H1 (cell line): ENCODE measurements at regions not wholly inside any gene's neighbourhood (a gene's known extent, or its start where the extent isn't known, plus 50 kb on each side); places are given as distances from the start of the nearest gene placed in this dataset.

Experiments used
- CTCF ChIA-PET: fragments of 300-600 bp; sonication (Branson Sonifier 250); formaldehyde crosslinking; loops from one replicate; lab custom pipeline; 2021; ENCODE audit not compliant: partially characterized antibody; lab: Charles Lee
- POLR2A ChIA-PET: fragments of 300-600 bp; sonication (Branson Sonifier 250); formaldehyde crosslinking; loops from one replicate; lab custom pipeline; 2021; ENCODE audit warnings: inconsistent platforms; ENCODE audit not compliant: partially characterized antibody; lab: Charles Lee
- DNase-seq, 2 experiments: peaks; one replicate each; pipeline versions ENCODE4 v3.0.0 to v3.0.0-alpha.2; 2010 to 2022; ENCODE audit warnings: low spot score in 2 of 2, low read depth in 1 of 2, mixed read lengths in 1 of 2
- FAIRE-seq: peaks from 2 replicates; lab custom pipeline; 2011; peaks lifted over from hg19 to GRCh38; lab: Jason Lieb, UNC
- H2AFZ ChIP-seq: 2 replicates; pipeline ENCODE4 v1.8.1; 2012; ENCODE audit warnings: low read length, inconsistent platforms
- H2AK5ac ChIP-seq: 2 replicates; pipeline ENCODE4 v1.6.1; 2013; ENCODE audit warnings: low read depth, low read length
- H2BK120ac ChIP-seq: replicated peaks from 2 replicates; pipeline ENCODE3; 2013; ENCODE audit warnings: low read depth, low read length, inconsistent platforms
- H2BK12ac ChIP-seq: 2 replicates; pipeline ENCODE4 v1.6.1; 2013; ENCODE audit warnings: low read depth, low read length
- H2BK15ac ChIP-seq: 2 replicates; pipeline ENCODE4 v1.6.1; 2013; ENCODE audit warnings: low read length
- H2BK20ac ChIP-seq: 2 replicates; pipeline ENCODE4 v1.6.1; 2013; ENCODE audit warnings: low read length
- H2BK5ac ChIP-seq: 2 replicates; pipeline ENCODE4 v1.6.1; 2013; ENCODE audit warnings: low read depth, low read length
- H3K14ac ChIP-seq: 2 replicates; pipeline ENCODE4 v1.6.1; 2013; ENCODE audit warnings: inconsistent platforms; ENCODE audit not compliant: insufficient read length
- H3K18ac ChIP-seq: 2 replicates; pipeline ENCODE4 v1.6.1; 2013; ENCODE audit warnings: low read length; ENCODE audit errors: extremely low read depth
- H3K23ac ChIP-seq: 2 replicates; pipeline ENCODE4 v1.6.1; 2013; ENCODE audit warnings: inconsistent platforms; ENCODE audit not compliant: insufficient read length
- H3K23me2 ChIP-seq: 2 replicates; pipeline ENCODE4 v1.6.1; 2013; ENCODE audit warnings: low read depth, low read length
- H3K27ac ChIP-seq: 2 replicates; pipeline ENCODE4 v1.6.1; 2011; ENCODE audit warnings: low read depth, low read length, inconsistent platforms
- H3K27me3 ChIP-seq, 4 experiments: replicated peaks in 1 of 4; 1 replicate in 1 of 4; 2 replicates in 3 of 4; pipeline versions ENCODE4 v1.6.1 to v1.8.1; 2011 to 2013; ENCODE audit warnings: low read length in 3 of 4, mild to moderate bottlenecking in 3 of 4, inconsistent platforms in 2 of 4, mixed read lengths in 2 of 4, moderate library complexity in 1 of 4; ENCODE audit not compliant: control insufficient read depth in 3 of 4, insufficient read depth in 3 of 4; ENCODE audit errors: extremely low read depth in 1 of 4
- H3K36me3 ChIP-seq, 4 experiments: 2 replicates each; pipeline versions ENCODE4 v1.6.1 to v1.8.1; 2011 to 2013; ENCODE audit warnings: mild to moderate bottlenecking in 4 of 4, low read length in 3 of 4, moderate library complexity in 2 of 4, control low read depth in 1 of 4, inconsistent platforms in 1 of 4; ENCODE audit not compliant: insufficient read depth in 4 of 4, control insufficient read depth in 2 of 4
- H3K4ac ChIP-seq: replicated peaks from 2 replicates; pipeline ENCODE3; 2013; ENCODE audit warnings: low read length, low read depth, mixed read lengths, inconsistent platforms; ENCODE audit not compliant: insufficient read length
- H3K4me1 ChIP-seq, 4 experiments: replicated peaks in 1 of 4; 1 replicate in 1 of 4; 2 replicates in 3 of 4; pipeline versions ENCODE4 v1.6.1 to v1.8.1; 2011 to 2013; ENCODE audit warnings: low read length in 3 of 4, inconsistent platforms in 2 of 4, mixed read lengths in 1 of 4; ENCODE audit not compliant: insufficient read depth in 4 of 4, control insufficient read depth in 3 of 4
- H3K4me2 ChIP-seq, 2 experiments: 2 replicates each; pipeline versions ENCODE4 v1.6.1 to v1.8.1; 2011 to 2013; ENCODE audit warnings: low read depth in 2 of 2, low read length in 2 of 2, control low read depth in 1 of 2, inconsistent platforms in 1 of 2, mild to moderate bottlenecking in 1 of 2; ENCODE audit not compliant: insufficient read depth in 1 of 2
- H3K4me3 ChIP-seq, 4 experiments: fragments of 200-600, 300-600 bp in 1 of 4; sonication (generic), shearing (Covaris generic), sonication (Bioruptor Twin) in 1 of 4; 2 replicates each; pipeline versions ENCODE4 v1.5.1 to v1.8.1; 2011 to 2016; ENCODE audit warnings: low read length in 4 of 4, low read depth in 3 of 4, control low read depth in 2 of 4, inconsistent platforms in 2 of 4, mild to moderate bottlenecking in 2 of 4, mixed read lengths in 1 of 4, moderate library complexity in 1 of 4; ENCODE audit not compliant: insufficient read depth in 2 of 4; ENCODE audit errors: extremely low read depth in 1 of 4
- H3K56ac ChIP-seq: replicated peaks from 2 replicates; pipeline ENCODE3; 2013; ENCODE audit warnings: low read depth, mild to moderate bottlenecking, mixed read lengths, low read length, inconsistent platforms; ENCODE audit not compliant: insufficient read length
- H3K79me1 ChIP-seq: 2 replicates; pipeline ENCODE4 v1.6.1; 2013; ENCODE audit warnings: low read depth, low read length, control low read depth
- H3K79me2 ChIP-seq, 2 experiments: 2 replicates each; pipeline versions ENCODE4 v1.6.1 to v1.8.1; 2012 to 2013; ENCODE audit warnings: low read length in 2 of 2, mild to moderate bottlenecking in 2 of 2, inconsistent platforms in 1 of 2; ENCODE audit not compliant: insufficient read depth in 2 of 2, control insufficient read depth in 1 of 2
- H3K9ac ChIP-seq, 4 experiments: replicated peaks in 1 of 4; 1 replicate in 1 of 4; 2 replicates in 3 of 4; pipeline versions ENCODE4 v1.6.1 to v1.8.1; 2011 to 2013; ENCODE audit warnings: low read depth in 3 of 4, low read length in 3 of 4, control low read depth in 2 of 4, mild to moderate bottlenecking in 2 of 4, moderate library complexity in 2 of 4, inconsistent platforms in 1 of 4; ENCODE audit errors: extremely low read depth in 1 of 4
- H3K9me3 ChIP-seq, 2 experiments: 2 replicates each; pipeline versions ENCODE4 v1.6.1 to v1.8.1; 2012 to 2013; ENCODE audit warnings: mild to moderate bottlenecking in 2 of 2, moderate library complexity in 2 of 2, control low read depth in 1 of 2, inconsistent platforms in 1 of 2, low read depth in 1 of 2, low read length in 1 of 2, mixed read lengths in 1 of 2; ENCODE audit not compliant: insufficient read depth in 2 of 2
- H4K20me1 ChIP-seq, 2 experiments: replicated peaks in 1 of 2; 2 replicates each; pipeline versions ENCODE3 to v1.8.1; 2011 to 2013; ENCODE audit warnings: inconsistent platforms in 2 of 2, low read length in 2 of 2, mild to moderate bottlenecking in 1 of 2; ENCODE audit not compliant: insufficient read depth in 2 of 2, control insufficient read depth in 1 of 2
- H4K5ac ChIP-seq: 2 replicates; pipeline ENCODE4 v1.6.1; 2013; ENCODE audit warnings: low read length, low read depth, mixed read lengths, inconsistent platforms; ENCODE audit not compliant: insufficient read length
- H4K8ac ChIP-seq: 2 replicates; pipeline ENCODE4 v1.8.0; 2013; ENCODE audit warnings: mild to moderate bottlenecking, moderate library complexity, low read length, inconsistent platforms; ENCODE audit not compliant: insufficient read depth; ENCODE audit errors: extremely low read depth
- H4K91ac ChIP-seq: replicated peaks from 2 replicates; pipeline ENCODE3; 2013; ENCODE audit warnings: low read length, mixed read lengths, inconsistent platforms; ENCODE audit not compliant: insufficient read length
- GABPA ChIP-seq: IDR thresholded peaks from 2 replicates; pipeline ENCODE4 v1.6.1; 2011; ENCODE audit warnings: mild to moderate bottlenecking, low read length, moderate library complexity, borderline replicate concordance; ENCODE audit not compliant: insufficient read depth
- MAFK ChIP-seq: IDR thresholded peaks from 2 replicates; pipeline ENCODE4 v1.6.1; 2012; ENCODE audit warnings: low read depth, mild to moderate bottlenecking, improper control_type of control experiment, low read length
- NRF1 ChIP-seq: IDR thresholded peaks from 2 replicates; pipeline ENCODE4 v1.6.1; 2011; ENCODE audit warnings: mild to moderate bottlenecking, low read depth, low read length, improper control_type of control experiment
- TAF1 ChIP-seq: IDR thresholded peaks from 2 replicates; pipeline ENCODE4 v1.6.1; 2011; ENCODE audit warnings: mild to moderate bottlenecking, low read depth, low read length
- YY1 ChIP-seq: IDR thresholded peaks from 2 replicates; pipeline ENCODE4 v1.6.1; 2011; ENCODE audit warnings: low read depth, mild to moderate bottlenecking, low read length
- WGBS, 2 experiments: shearing (Covaris generic) in 1 of 2; methylation state at CpG; one replicate each; pipeline versions ENCODE4 v1.1.6 to v1.1.7; 2013 to 2015; ENCODE audit warnings: low lambda C conversion rate in 2 of 2, mixed read lengths in 2 of 2, inconsistent platforms in 1 of 2, low coverage in 1 of 2, missing lambda C conversion rate in 1 of 2; ENCODE audit not compliant: insufficient replicate concordance in 2 of 2, insufficient coverage in 1 of 2, insufficient read length in 1 of 2; ENCODE audit errors: extremely low coverage in 1 of 2, missing lambda C conversion rate in 1 of 2; 5-methylcytosine and 5-hydroxymethylcytosine counted together
- TF ChIP-seq, protein P1 (sequence below): IDR thresholded peaks from 2 replicates; pipeline ENCODE4 v1.6.1; 2011; ENCODE audit warnings: low read length, improper control_type of control experiment

DNA sequence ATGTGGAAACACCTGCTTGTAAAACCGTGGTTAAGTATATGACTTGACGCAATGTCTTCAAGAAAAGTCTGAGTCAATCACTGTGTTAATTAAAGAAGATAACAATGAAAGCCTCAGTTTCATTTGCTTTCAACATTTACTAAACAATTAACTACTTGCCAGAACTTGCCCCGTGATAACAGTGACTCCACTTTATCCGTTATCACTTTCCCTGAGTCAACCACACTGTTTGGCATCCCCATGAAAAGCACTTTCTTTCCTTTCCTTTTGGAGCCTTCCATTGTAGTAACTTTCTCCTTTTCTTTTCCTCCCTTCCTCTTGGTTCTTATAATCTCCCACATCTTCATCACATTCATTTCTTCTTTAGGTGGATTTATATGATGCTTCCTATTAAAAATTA, 435.1 kb upstream of the GOT2 start:
- Histone ChIP-seq H2AFZ (peak overlapping the region; percentile 88; the same call in 1 of the 2 replicates), H3K14ac (no peak overlapping the region), H2BK5ac (no peak overlapping the region; the same call in 1 of the 2 replicates), H3K23me2 (no peaks in the 10 kb centered on the region), H3K56ac (no peak overlapping the region), H2BK20ac (no peak overlapping the region), H4K5ac (peak overlapping the region; percentile 90), H4K8ac (no peak overlapping the region), H3K79me1 (no peaks in the 10 kb centered on the region), H3K23ac (no peak overlapping the region), H3K79me2 (no peaks in the 10 kb centered on the region), H3K4me2 (no peak overlapping the region; a peak in 1 of 4 replicates), H4K20me1 (no peaks in the 10 kb centered on the region), H3K27me3 (no peaks in the 10 kb centered on the region), H3K4me3 (no peak overlapping the region), H2AK5ac (no peak overlapping the region), H3K36me3 (no peaks in the 10 kb centered on the region), H2BK12ac (no peak overlapping the region; the same call in 1 of the 2 replicates), H4K91ac (no peak overlapping the region), H2BK120ac (no peak overlapping the region), H2BK15ac (no peak overlapping the region), H3K9ac (no peak overlapping the region), H3K18ac (peak overlapping the region; percentile 40; the same call in 1 of the 2 replicates), H3K4me1 (peaks cover 0 to 20% (median 5%) of the 10 kb centered on the region in 4 experiments; a peak in 5 of 7 replicates), H3K4ac (no peak overlapping the region), H3K9me3 (no peaks in the 10 kb centered on the region), H3K27ac (no peak overlapping the region)
- ChIA-PET CTCF (interaction anchor here (0.6 kb wide), 1 partner anchor 1186 kb away, joined by 3 read pairs; no protein-coding TSS in a partner anchor), POLR2A (interaction anchor here (1.2 kb wide), 1 partner anchor 302 kb away, joined by 3 read pairs; no protein-coding TSS in a partner anchor)
- TF ChIP-seq GABPA (no peak), NRF1 (no peak), YY1 (no peak), TAF1 (no peak), MAFK (no peak)
- TF ChIP-seq, protein P1, sequence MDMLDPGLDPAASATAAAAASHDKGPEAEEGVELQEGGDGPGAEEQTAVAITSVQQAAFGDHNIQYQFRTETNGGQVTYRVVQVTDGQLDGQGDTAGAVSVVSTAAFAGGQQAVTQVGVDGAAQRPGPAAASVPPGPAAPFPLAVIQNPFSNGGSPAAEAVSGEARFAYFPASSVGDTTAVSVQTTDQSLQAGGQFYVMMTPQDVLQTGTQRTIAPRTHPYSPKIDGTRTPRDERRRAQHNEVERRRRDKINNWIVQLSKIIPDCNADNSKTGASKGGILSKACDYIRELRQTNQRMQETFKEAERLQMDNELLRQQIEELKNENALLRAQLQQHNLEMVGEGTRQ = no peak
- FAIRE-seq = no peak
- no peak for DNase-seq
- WGBS, 2 experiments = 74% methylated on average over 4 of the region's 4 CpGs; no CpG with 5 or more reads in 1 of the 2 experiments
